GM13977 (cell line): ENCODE measurements at regions not wholly inside any gene's neighbourhood (a gene's known extent, or its start where the extent isn't known, plus 50 kb on each side); places are given as distances from the start of the nearest gene placed in this dataset.

Experiments used
- DNase-seq: peaks from one replicate; pipeline ENCODE4 v3.0.0; 2012; ENCODE audit warnings: low spot score
- CTCF ChIP-seq: IDR thresholded peaks from 2 replicates; pipeline ENCODE4 v1.5.1; 2012; ENCODE audit warnings: mild to moderate bottlenecking, control low read depth; ENCODE audit not compliant: insufficient read depth; ENCODE audit errors: extremely low read depth, missing control alignments
- in situ Hi-C: fragments of 300-500 bp; cut with MboI; formaldehyde crosslinking; loops from one replicate; pipeline ENCODE4 v1.12.0; 2022; ENCODE audit warnings: low sequenced_read_pairs, low pct_unique_long_range_greater_than_20kb, mixed read lengths, inconsistent platforms; ENCODE audit not compliant: unreplicated experiment

- TF ChIP-seq CTCF: no peak
- no peak for DNase-seq
- in situ Hi-C loops: no loop called here
Measured at GRCh38 chr3:40725031-40725430, 200.3 kb downstream of the ZNF621 start.

- no peak for TF ChIP-seq CTCF
- in situ Hi-C loops: no loop called here
- DNase-seq: no peak
Measured at GRCh38 chr3:40731445-40731844, 206.7 kb downstream of the ZNF621 start.

- DNase-seq: no peak
- TF ChIP-seq CTCF: no peak
- in situ Hi-C loops: no loop called here
Measured at GRCh38 chr3:40736943-40737342, 212.2 kb downstream of the ZNF621 start.

GRCh38 chr3:40737343-40737742 is 212.6 kb downstream of the ZNF621 start:
- DNase-seq: no peak
- TF ChIP-seq CTCF: no peak
- in situ Hi-C loops: no loop called here

- DNase-seq: no peak
- TF ChIP-seq CTCF: no peak
- in situ Hi-C loops: no loop called here
Measured at GRCh38 chr3:40739971-40740370, 215.2 kb downstream of the ZNF621 start.

- DNase-seq: no peak
- TF ChIP-seq CTCF: no peak
- in situ Hi-C loops: no loop called here
Measured at GRCh38 chr3:40741729-40742128, 217.0 kb downstream of the ZNF621 start.
